ENCODE measurements at regions not wholly inside any gene's neighbourhood (a gene's known extent, or its start where the extent isn't known, plus 50 kb on each side); places are given as distances from the start of the nearest gene placed in this dataset.

- Histone ChIP-seq H4K20me1 (ENCODE audit: insufficient read depth) (no peaks in the 10 kb centered on the region), H2AFZ (ENCODE audit: low read depth, low read length) (no peak overlapping the region), H3K9me2 (ENCODE audit: insufficient read depth, low read length) (no peaks in the 10 kb centered on the region), H3K36me3 (ENCODE audit: insufficient read depth, low read length) (no peaks in the 10 kb centered on the region), H3K27me3 (ENCODE audit: insufficient read depth, low read depth, low read length) (no peaks in the 10 kb centered on the region), H3K27ac (ENCODE audit: low read length) (no peak overlapping the region), H3K4me2 (ENCODE audit: low read length) (no peak overlapping the region), H3K9ac (ENCODE audit: low read length) (no peak overlapping the region), H3K79me2 (replicated peaks; ENCODE audit: insufficient read depth, low read length) (no peaks in the 10 kb centered on the region), H3K9me3 (ENCODE audit: low read length) (no peaks in the 10 kb centered on the region), H3F3A (ENCODE audit: insufficient read depth, low read length, poor library complexity, severe bottlenecking) (no peaks in the 10 kb centered on the region), H3K4me3 (ENCODE audit: low read length) (no peak overlapping the region)
- no peak for TF ChIP-seq SMC3 (conservative IDR thresholded peaks at IDR 0.05; ENCODE audit: poor library complexity)
- no peak for TF ChIP-seq RAD21 (conservative IDR thresholded peaks at IDR 0.05)
- peak; percentile 10 for TF ChIP-seq EP300 (conservative IDR thresholded peaks at IDR 0.05; ENCODE audit: poor library complexity, severe bottlenecking)
- no peak for TF ChIP-seq TAF1 (IDR thresholded peaks at IDR 0.05; ENCODE audit: low read depth)
- TF ChIP-seq EZH2 (IDR thresholded peaks at IDR 0.05; ENCODE audit: borderline replicate concordance, insufficient read depth, low read length, poor library complexity, severe bottlenecking) = no peak
- TF ChIP-seq REST (IDR thresholded peaks at IDR 0.05; ENCODE audit: borderline replicate concordance) = no peak
- no peak for TF ChIP-seq POLR2AphosphoS5 (IDR thresholded peaks at IDR 0.05)
- no peak for TF ChIP-seq CTCF (IDR thresholded peaks at IDR 0.05; ENCODE audit: poor library complexity, severe bottlenecking)
Measured at GRCh38 chr9:23447944-23448343, 378.1 kb downstream of the ELAVL2 start.

GRCh38 chr9:23451802-23452418 lies 374.1 kb downstream of the ELAVL2 start:
- no peaks in the 10 kb centered on the region for H3K79me2 ChIP-seq (replicated peaks; ENCODE audit: insufficient read depth, low read length)

More at GRCh38 chr9:23451802-23452418, 374.1 kb downstream of the ELAVL2 start:
- Histone ChIP-seq H3K9me3 (ENCODE audit: low read length) (no peaks in the 10 kb centered on the region), H3K9ac (ENCODE audit: low read length) (no peak overlapping the region), H4K20me1 (ENCODE audit: insufficient read depth) (no peaks in the 10 kb centered on the region), H3K36me3 (ENCODE audit: insufficient read depth, low read length) (no peaks in the 10 kb centered on the region), H3K4me3 (ENCODE audit: low read length) (no peak overlapping the region), H2AFZ (ENCODE audit: low read depth, low read length) (no peak overlapping the region), H3K27me3 (ENCODE audit: insufficient read depth, low read depth, low read length) (no peaks in the 10 kb centered on the region), H3K27ac (ENCODE audit: low read length) (no peak overlapping the region), H3K9me2 (ENCODE audit: insufficient read depth, low read length) (no peaks in the 10 kb centered on the region), H3K4me2 (ENCODE audit: low read length) (no peak overlapping the region), H3F3A (ENCODE audit: insufficient read depth, low read length, poor library complexity, severe bottlenecking) (no peaks in the 10 kb centered on the region)
- TF ChIP-seq EZH2 (IDR thresholded peaks at IDR 0.05; ENCODE audit: borderline replicate concordance, insufficient read depth, low read length, poor library complexity, severe bottlenecking) (no peak), TAF1 (IDR thresholded peaks at IDR 0.05; ENCODE audit: low read depth) (no peak), POLR2AphosphoS5 (IDR thresholded peaks at IDR 0.05) (no peak), RAD21 (conservative IDR thresholded peaks at IDR 0.05) (no peak), REST (IDR thresholded peaks at IDR 0.05; ENCODE audit: borderline replicate concordance) (no peak), MXI1 (conservative IDR thresholded peaks at IDR 0.05; ENCODE audit: poor library complexity, severe bottlenecking) (no peak), CTCF (IDR thresholded peaks at IDR 0.05; ENCODE audit: poor library complexity, severe bottlenecking) (no peak), SMC3 (conservative IDR thresholded peaks at IDR 0.05; ENCODE audit: poor library complexity) (no peak), EP300 (conservative IDR thresholded peaks at IDR 0.05; ENCODE audit: poor library complexity, severe bottlenecking) (no peak)
